ENCODE measurements at regions not wholly inside any gene's neighbourhood (a gene's known extent, or its start where the extent isn't known, plus 50 kb on each side); places are given as distances from the start of the nearest gene placed in this dataset.

GRCh38 chr6:22964334-22964733 is 395.0 kb downstream of the HDGFL1 start:
- TF ChIP-seq SIN3A (IDR thresholded peaks at IDR 0.05; ENCODE audit: low read depth): no peak
- TF ChIP-seq ZNF274 (IDR thresholded peaks at IDR 0.05; ENCODE audit: low read depth, low read length): no peak
- TF ChIP-seq CTCF (IDR thresholded peaks at IDR 0.05 in 2 of 3, conservative IDR thresholded peaks at IDR 0.05 in 1 of 3; ENCODE audit: borderline replicate concordance in 1 of 3, insufficient read depth in 1 of 3, low read depth in 2 of 3, low read length in 2 of 3): no peak
- TF ChIP-seq REST (IDR thresholded peaks at IDR 0.05; ENCODE audit: low read depth): no peak
- TF ChIP-seq ATF3 (IDR thresholded peaks at IDR 0.05): no peak
- no peak for TF ChIP-seq POLR2AphosphoS5 (IDR thresholded peaks at IDR 0.05; ENCODE audit: low read depth, low read length)
- no peak for TF ChIP-seq ZFX (IDR thresholded peaks at IDR 0.05)
